ENCODE measurements at regions not wholly inside any gene's neighbourhood (a gene's known extent, or its start where the extent isn't known, plus 50 kb on each side); places are given as distances from the start of the nearest gene placed in this dataset.

GRCh38 chr6:74554041-74554440 lies 651.8 kb downstream of the COL12A1 start:
- no peak for TF ChIP-seq FOXP2 (optimal IDR thresholded peaks at IDR 0.05; ENCODE audit: borderline replicate concordance, extremely low read depth, extremely low read length, insufficient read depth)
- no peak for TF ChIP-seq TAF1 (IDR thresholded peaks at IDR 0.05; ENCODE audit: borderline replicate concordance, insufficient read depth, low read length)
- TF ChIP-seq REST (IDR thresholded peaks at IDR 0.05; ENCODE audit: insufficient read depth in 1 of 2, low read depth in 2 of 2, low read length in 2 of 2): no peak
- no peak for TF ChIP-seq SIN3A (IDR thresholded peaks at IDR 0.05; ENCODE audit: borderline replicate concordance, insufficient read depth, low read length)
- TF ChIP-seq POLR2AphosphoS5 (IDR thresholded peaks at IDR 0.05; ENCODE audit: low read depth, low read length): no peak

- no peak for TF ChIP-seq POLR2AphosphoS5 (IDR thresholded peaks at IDR 0.05; ENCODE audit: low read depth, low read length)
- no peak for TF ChIP-seq SIN3A (IDR thresholded peaks at IDR 0.05; ENCODE audit: borderline replicate concordance, insufficient read depth, low read length)
- TF ChIP-seq REST (IDR thresholded peaks at IDR 0.05; ENCODE audit: insufficient read depth in 1 of 2, low read depth in 2 of 2, low read length in 2 of 2): no peak
- no peak for TF ChIP-seq FOXP2 (optimal IDR thresholded peaks at IDR 0.05; ENCODE audit: borderline replicate concordance, extremely low read depth, extremely low read length, insufficient read depth)
- no peak for TF ChIP-seq TAF1 (IDR thresholded peaks at IDR 0.05; ENCODE audit: borderline replicate concordance, insufficient read depth, low read length)
These were observed 654.0 kb downstream of the COL12A1 start for GRCh38 chr6:74551896-74552295.

GRCh38 chr6:74550821-74551220 lies 655.0 kb downstream of the COL12A1 start:
- TF ChIP-seq SIN3A (IDR thresholded peaks at IDR 0.05; ENCODE audit: borderline replicate concordance, insufficient read depth, low read length) (no peak), FOXP2 (optimal IDR thresholded peaks at IDR 0.05; ENCODE audit: borderline replicate concordance, extremely low read depth, extremely low read length, insufficient read depth) (no peak), REST (IDR thresholded peaks at IDR 0.05; ENCODE audit: insufficient read depth in 1 of 2, low read depth in 2 of 2, low read length in 2 of 2) (no peak), POLR2AphosphoS5 (IDR thresholded peaks at IDR 0.05; ENCODE audit: low read depth, low read length) (no peak), TAF1 (IDR thresholded peaks at IDR 0.05; ENCODE audit: borderline replicate concordance, insufficient read depth, low read length) (no peak)

GRCh38 chr6:74549746-74550145 lies 656.1 kb downstream of the COL12A1 start:
- TF ChIP-seq FOXP2 (optimal IDR thresholded peaks at IDR 0.05; ENCODE audit: borderline replicate concordance, extremely low read depth, extremely low read length, insufficient read depth) (no peak), REST (IDR thresholded peaks at IDR 0.05; ENCODE audit: insufficient read depth in 1 of 2, low read depth in 2 of 2, low read length in 2 of 2) (no peak), TAF1 (IDR thresholded peaks at IDR 0.05; ENCODE audit: borderline replicate concordance, insufficient read depth, low read length) (no peak), SIN3A (IDR thresholded peaks at IDR 0.05; ENCODE audit: borderline replicate concordance, insufficient read depth, low read length) (no peak), POLR2AphosphoS5 (IDR thresholded peaks at IDR 0.05; ENCODE audit: low read depth, low read length) (no peak)

Data from PFSK-1 (cell line).